CMK (cell line): ENCODE measurements at regions not wholly inside any gene's neighbourhood (a gene's known extent, or its start where the extent isn't known, plus 50 kb on each side); places are given as distances from the start of the nearest gene placed in this dataset.

Experiments used
- DNase-seq: peaks from one replicate; pipeline ENCODE4 v3.0.0-alpha.2; 2010; ENCODE audit warnings: low read depth

- DNase-seq, result no peak
Observed at GRCh38 chr2:120515759-120516678, 170.1 kb downstream of the INHBB start.

GRCh38 chr2:120516679-120517314 lies 170.9 kb downstream of the INHBB start:
- no peak for DNase-seq

- no peak for DNase-seq
Observed at GRCh38 chr2:120517751-120518469, 172.0 kb downstream of the INHBB start.

GRCh38 chr2:120518819-120519218 lies 172.9 kb downstream of the INHBB start:
- DNase-seq, result no peak

GRCh38 chr2:120519469-120519868 lies 173.5 kb downstream of the INHBB start:
- no peak for DNase-seq

- no peak for DNase-seq
Observed at GRCh38 chr2:120520454-120520853, 174.5 kb downstream of the INHBB start.

GRCh38 chr2:120520929-120521912 lies 175.3 kb downstream of the INHBB start:
- no peak for DNase-seq

GRCh38 chr2:120522151-120522751 lies 176.3 kb downstream of the INHBB start:
- no peak for DNase-seq

- DNase-seq, result no peak
Observed at GRCh38 chr2:120523766-120524165, 177.8 kb downstream of the INHBB start.

- DNase-seq, result no peak
Observed at GRCh38 chr2:120524174-120524573, 178.2 kb downstream of the INHBB start.

- DNase-seq, result no peak
Observed at GRCh38 chr2:120525056-120526046, 179.4 kb downstream of the INHBB start.

- no peak for DNase-seq
Observed at GRCh38 chr2:120526047-120526562, 180.2 kb downstream of the INHBB start.

- no peak for DNase-seq
Observed at GRCh38 chr2:120526997-120527945, 181.3 kb downstream of the INHBB start.

- no peak for DNase-seq
Observed at GRCh38 chr2:120528051-120528692, 182.2 kb downstream of the INHBB start.

GRCh38 chr2:120528693-120529076 lies 182.7 kb downstream of the INHBB start:
- no peak for DNase-seq

- DNase-seq, result no peak
Observed at GRCh38 chr2:120530781-120531180, 184.8 kb downstream of the INHBB start.

- no peak for DNase-seq
Observed at GRCh38 chr2:120531365-120531764, 185.4 kb downstream of the INHBB start.
